Activated naive CD8-positive, alpha-beta T cell treated with anti-CD3 and anti-CD28 coated beads, Interleukin-2, amount 50 U/mL, for 16 hours (primary cell): ENCODE measurements at regions not wholly inside any gene's neighbourhood (a gene's known extent, or its start where the extent isn't known, plus 50 kb on each side); places are given as distances from the start of the nearest gene placed in this dataset.

ENCODE experiments used
- DNase-seq: peaks from one replicate; pipeline ENCODE4 v3.0.0-alpha.2; 2020; ENCODE audit warnings: low read depth, low spot score

DNA sequence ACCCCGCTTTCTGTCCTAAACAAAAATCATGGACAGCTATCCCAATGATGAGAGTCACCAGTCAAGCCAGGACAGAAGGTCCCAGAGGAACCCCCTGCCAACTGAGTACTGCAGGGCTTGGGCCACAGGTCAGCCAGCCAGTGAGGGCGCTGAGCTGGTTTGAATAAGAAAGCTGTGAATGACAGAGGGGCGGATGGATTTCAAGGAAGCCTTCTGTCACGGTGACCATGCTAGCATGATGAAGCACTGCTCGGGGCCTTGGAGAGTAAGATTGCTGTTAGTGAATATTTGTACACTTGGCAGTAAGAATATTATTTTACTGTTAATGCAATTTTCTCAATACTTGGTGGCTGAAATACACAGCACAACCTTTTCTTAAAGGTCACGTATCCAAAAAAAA is 734.0 kb upstream of the NR2F2 start:
- DNase-seq: no peak

GRCh38 chr15:95598251-95598855 is 732.1 kb upstream of the NR2F2 start:
- DNase-seq: no peak

GRCh38 chr15:95600367-95600766 is 730.1 kb upstream of the NR2F2 start:
- DNase-seq: no peak

- DNase-seq: no peak
Observed at GRCh38 chr15:95600884-95601283, 729.6 kb upstream of the NR2F2 start.

DNA sequence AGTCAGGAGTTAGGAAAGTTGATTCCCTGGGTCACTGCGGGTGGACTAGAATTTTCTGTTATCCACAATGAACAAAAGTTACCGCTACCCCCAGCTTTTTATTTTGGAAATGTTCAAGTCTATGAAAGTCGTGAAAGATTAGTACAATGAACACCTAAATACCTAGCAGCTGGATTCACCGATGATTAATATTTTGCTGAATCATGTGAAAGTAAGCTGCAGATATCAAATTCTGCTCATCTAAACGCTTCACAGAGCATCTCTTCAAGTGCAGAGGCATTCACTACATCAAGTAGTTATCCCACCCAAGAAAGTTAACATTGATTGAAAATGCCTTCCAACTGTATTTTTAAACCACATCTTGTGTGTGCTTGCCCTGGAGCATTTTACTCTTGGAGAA is 729.0 kb upstream of the NR2F2 start:
- no peak for DNase-seq

DNA sequence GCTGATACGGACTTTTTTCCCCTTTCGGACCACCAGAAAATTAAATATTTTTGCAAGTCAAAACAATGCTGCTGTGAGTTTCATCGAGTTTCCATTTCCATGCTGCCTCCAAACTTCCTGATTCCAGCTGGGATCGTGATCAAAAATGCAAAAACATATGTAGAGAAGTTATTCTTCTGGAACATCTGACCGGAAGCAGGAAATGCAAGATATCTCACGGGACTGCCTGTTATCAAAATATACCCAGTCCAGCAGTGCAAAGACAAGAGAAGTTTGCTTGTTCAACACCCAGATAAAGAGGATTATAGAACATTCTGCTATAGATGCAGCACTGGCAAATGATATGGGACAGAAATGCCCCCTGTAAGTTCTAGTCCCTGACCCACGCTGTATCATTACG is 726.7 kb upstream of the NR2F2 start:
- DNase-seq: no peak

DNA sequence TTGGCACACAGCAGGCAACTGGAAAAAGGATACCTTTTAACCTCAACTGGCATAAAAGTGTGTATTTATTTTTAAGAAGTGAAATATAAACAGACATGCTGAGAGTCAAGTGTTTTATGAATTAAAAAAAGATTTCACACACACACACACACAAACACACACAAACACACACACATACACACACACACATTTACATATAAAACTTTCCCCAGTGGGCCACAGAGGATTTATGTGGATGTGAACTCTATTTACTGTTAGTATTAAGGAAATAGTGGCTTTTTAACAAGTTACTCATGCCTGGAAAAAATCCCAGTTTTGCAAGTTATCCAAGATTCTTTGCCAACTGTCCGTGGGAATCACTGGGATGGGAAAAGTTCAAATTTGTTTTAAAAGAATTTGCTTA is 725.9 kb upstream of the NR2F2 start:
- no peak for DNase-seq

- DNase-seq: no peak
Observed at GRCh38 chr15:95605098-95605497, 725.4 kb upstream of the NR2F2 start.

DNA sequence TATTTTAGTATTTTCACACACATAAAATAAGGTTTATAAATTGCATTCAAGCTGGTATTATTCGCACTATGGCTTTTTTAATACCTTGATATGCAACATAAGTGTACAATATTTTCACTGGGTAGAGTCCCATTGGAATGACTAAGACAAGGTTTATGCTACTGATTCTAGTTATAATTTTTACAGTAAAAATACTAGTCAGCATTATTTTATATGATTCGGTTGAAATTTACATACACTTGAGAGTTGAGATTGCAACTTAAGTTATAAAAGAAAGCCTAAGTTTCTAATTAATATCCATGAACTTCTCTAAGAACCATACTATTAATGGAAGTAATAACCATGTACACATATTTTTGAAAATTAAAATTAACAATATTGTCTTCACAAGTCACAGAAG is 723.9 kb upstream of the NR2F2 start:
- no peak for DNase-seq

DNA sequence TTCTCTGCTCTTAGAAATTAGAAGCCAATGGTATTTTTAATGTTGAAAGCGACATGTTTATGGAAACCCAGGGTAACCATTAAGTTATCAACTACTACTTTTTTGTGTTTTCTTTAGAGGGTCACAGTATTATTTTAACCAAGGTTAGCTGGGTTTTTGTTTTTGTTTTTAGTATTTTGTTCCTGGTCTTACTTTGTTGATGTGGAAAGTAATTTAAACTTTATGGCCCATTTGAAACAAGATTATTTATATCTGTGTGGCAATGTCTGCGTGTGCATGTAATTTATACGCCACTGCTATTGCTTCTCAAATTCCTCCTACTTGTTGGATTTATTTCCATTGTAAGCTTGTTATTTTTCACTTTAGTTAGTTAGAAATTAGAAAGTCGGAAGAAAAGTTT is 722.1 kb upstream of the NR2F2 start:
- no peak for DNase-seq

DNA sequence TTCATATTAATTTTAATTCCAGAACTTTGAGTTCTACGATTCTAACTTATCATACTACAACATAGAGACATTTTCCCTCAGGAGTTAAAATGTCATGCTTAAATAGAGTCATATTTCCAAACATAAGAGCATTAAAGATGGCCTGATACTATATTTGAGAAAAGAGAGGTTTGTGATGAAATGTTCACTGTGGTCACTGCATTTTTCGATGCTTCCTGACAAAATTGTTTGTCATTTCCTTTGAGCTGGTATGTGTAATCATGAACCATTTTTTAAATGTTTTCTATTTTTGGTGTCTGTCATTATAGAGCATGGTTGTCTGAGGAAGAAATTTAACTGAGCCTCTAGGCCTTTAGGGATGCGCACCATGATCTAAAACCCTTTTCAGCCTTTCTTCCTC is 721.4 kb upstream of the NR2F2 start:
- DNase-seq: no peak

DNA sequence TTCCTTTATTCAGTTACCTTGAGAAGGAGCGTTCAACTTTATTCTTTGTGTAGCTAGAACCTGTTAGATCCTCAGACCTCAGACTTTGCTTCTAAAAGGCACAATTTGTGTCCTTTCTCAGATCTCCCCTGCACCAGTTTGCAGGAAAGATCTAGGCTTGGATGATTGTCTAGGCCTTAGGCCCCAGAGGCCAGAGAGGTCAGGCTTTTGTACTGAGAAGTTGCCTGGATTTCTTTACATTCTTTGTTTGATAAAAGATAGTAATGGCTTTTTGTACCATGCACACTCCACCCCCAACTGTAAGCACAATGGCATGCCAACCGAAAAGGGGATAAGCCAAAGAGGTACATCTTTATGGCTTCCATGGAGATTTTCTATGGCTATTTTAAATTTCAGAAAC is 719.6 kb upstream of the NR2F2 start:
- no peak for DNase-seq

GRCh38 chr15:95615436-95615835 is 715.1 kb upstream of the NR2F2 start:
- DNase-seq: no peak

DNA sequence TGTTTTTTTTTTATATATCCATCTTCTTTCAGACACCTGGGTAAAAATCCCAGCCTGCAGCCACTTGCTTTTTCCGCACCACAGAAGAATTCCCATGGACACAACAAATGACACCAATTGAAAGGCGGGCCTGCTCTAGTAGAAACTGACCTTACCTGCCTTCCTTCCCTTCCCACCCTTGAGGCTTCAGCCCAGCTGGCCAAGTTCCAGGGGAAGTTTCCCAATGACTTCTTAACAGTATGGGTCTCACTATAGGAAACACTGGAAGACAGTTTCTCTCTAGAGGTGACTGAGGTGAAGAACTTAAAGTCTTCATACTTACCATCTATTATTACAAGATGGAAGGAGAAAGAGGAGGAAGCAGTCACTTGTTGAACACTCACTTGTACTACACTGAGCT is 714.2 kb upstream of the NR2F2 start:
- DNase-seq: no peak

DNA sequence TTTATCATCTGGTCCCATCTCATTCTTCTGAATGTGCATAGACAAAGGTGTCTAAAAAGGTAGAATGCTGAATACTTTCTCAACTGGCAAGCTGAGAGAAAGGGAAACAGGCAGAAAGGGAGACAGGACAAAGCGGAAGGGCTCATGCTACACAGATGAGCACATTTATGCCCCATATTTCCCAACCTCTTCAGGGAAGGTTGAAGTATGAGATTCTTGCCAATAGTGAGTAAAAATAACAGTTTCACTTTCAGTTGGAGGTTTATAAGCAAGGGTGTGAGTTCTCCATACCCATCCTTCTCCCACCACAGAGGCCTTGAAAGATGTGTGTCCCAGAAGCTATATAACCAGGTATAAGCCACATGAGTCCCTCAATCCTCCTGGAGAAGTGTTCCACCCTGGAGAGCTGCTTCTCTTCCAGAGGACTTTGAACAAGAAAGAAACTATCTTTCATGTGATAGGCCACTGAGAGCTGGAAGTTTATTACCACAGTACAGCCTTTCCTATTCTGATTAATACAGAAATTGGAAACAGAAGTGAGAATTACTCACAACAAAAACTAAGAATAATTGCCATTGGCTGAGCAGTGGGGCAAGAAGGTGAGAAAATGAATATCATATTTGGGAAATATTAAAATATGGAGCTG is 709.4 kb upstream of the NR2F2 start:
- no peak for DNase-seq

GRCh38 chr15:95622843-95623242 is 707.7 kb upstream of the NR2F2 start:
- DNase-seq: no peak

GRCh38 chr15:95624100-95624499 is 706.4 kb upstream of the NR2F2 start:
- no peak for DNase-seq

GRCh38 chr15:95624616-95625361 is 705.7 kb upstream of the NR2F2 start:
- DNase-seq: no peak

DNA sequence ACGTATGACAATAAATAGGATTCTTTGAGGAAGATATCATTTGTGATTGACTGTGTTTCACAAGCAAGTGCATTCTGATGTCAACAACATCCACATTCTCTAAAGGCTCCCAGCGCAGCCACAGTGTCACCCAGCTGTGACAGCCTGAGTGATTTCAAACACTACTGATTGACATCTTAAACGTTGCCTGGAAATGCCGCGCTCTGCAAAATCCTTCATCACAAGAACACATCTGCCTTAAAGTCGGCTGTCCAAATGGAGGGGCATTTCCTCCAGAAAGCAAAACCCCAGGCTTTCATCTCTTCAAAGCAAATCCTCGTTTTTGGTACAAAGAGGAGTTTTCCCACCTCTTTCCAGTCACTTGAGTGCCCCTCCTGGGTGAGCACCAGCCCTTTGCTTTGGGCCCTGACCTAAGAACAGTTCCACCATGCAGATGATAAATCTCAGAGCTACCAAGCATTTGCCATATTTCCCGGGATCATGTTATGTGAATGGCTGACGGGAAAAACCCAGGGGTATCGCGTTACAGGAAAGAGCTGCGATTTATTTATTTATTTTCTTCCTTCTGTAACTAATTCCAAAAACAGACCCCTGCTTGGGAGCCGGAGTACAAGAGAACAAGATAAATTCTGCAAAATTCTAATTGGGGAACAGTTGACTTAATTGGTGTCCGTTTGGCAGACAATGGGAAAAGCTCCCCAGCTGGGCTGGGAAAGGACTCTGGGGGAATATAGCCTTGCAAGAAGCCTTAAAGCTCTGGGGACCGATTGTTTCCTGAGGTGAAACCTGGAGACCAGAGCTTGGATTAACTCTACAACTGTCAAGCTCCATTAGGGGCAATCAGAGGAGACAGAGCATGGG is 703.8 kb upstream of the NR2F2 start:
- no peak for DNase-seq

DNA sequence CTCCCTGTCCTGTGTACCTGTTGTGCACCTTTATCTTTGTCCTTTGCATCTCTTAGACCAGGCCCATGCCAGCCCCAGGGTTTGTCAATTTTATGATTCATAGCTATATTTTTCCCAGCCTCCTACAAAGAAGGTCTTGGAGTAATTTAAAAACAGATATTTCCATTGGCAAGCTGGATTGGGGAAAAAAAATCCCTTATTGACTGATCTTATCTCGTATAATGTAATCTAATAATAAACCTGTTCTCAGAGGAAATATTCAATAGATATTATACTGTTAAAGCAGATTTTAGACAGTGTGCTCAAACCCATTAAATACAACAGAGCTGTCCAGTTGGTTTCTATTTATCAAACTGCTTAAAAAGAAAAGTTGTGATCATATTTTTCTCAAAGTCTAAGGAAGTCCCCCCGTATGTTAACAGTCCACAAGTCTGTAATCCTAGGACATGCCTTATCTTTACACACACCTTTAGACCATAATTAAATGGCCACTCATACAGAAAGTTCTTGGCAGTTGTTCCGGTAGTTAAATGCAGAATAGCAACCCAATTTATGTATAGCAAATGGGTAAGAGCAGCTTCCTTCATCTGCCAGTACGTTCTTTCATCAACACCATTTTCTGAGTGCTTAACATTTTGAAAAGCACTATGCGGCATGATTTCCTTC is 700.9 kb upstream of the NR2F2 start:
- DNase-seq: no peak

DNA sequence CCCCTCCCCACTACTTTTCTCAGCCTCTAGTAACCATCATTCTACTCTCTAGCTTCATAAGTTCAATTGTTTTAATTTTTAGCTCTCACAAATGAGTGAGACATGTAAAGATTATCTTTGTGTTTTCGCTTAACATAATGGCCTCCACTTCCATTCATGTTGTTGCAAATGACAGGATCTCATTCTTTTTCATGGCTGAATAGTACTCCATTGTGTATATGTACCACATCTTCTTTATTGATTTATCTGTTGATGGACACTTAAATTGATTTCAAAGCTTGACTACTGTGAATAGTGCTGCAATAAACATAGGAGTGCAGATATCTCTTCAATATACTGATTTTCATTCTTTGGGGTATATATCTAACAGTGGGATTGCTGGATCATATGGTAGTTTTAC is 699.8 kb upstream of the NR2F2 start:
- DNase-seq: no peak

DNA sequence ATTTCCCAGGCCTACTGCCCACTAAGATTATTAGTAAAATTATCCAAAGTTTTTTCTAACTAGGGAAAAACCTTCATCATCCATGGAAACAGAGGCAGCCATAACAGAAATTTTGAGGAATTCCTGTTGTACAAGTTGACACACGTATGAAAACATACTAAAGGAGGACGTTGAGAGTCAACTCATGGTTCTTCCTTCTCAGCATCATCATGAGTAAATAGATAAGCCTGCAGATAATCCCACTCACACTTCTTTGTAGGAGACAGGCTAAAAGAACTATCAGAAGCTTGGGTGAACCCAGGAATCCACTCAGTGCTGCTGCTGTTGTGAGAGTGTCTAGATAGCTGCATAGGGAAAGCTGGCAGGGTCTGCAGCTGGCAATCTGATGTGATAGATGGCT is 694.8 kb upstream of the NR2F2 start:
- DNase-seq: no peak
